ENCODE measurements at regions not wholly inside any gene's neighbourhood (a gene's known extent, or its start where the extent isn't known, plus 50 kb on each side); places are given as distances from the start of the nearest gene placed in this dataset.

DNA sequence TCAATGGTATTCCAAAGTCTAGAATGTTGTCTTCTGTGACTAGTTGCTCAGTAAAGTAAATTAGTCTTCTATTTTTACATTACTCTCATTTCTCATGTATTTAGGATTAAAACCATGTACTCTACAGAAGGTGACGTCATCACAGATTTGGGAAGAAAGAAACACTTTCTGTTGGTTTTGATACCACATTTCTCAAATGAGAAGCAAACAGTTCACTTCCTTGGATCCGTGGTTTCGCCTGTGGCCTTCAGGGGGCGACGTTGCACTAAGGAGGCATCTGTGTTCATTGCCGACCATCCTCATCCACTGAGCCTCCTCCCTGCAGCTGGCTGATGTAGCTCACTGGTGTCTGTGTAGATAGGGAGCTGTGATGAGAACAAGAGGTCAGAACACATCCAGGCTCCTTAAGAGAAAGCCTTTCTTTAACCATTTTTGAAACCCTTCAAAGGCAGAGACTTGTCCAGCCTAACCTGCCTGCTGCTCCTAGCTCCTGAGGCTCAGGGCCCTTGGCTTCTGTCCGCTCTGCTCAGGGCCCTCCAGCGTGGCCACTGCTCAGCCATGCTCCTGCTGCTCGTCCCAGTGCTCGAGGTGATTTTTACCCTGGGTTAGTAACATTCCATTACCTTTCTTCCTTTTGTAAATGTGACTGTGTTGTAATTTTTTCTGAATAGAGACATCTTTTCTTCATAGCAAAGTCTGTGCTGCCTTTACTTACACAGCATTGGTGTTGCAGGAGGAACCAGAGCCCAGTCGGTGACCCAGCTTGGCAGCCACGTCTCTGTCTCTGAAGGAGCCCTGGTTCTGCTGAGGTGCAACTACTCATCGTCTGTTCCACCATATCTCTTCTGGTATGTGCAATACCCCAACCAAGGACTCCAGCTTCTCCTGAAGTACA lies 220.6 kb upstream of the OR4E1 start:
- H2AFZ ChIP-seq = no peak overlapping the region
- H3K36me3 ChIP-seq (ENCODE audit: low read depth) = no peaks in the 10 kb centered on the region
- no peaks in the 10 kb centered on the region for H3K9me3 ChIP-seq (ENCODE audit: low read depth)
- no peak overlapping the region for H3K9ac ChIP-seq
- DNase-seq = no peak
- no peaks in the 10 kb centered on the region for H3K79me2 ChIP-seq (ENCODE audit: insufficient read depth)
- no peaks in the 10 kb centered on the region for H3F3A ChIP-seq (ENCODE audit: insufficient read depth)
- 11 to 12% methylated on average over 13 of the region's 13 CpGs for WGBS, 2 experiments (ENCODE audit: low coverage in 1 of 2, low lambda C conversion rate in 2 of 2, missing lambda C conversion rate in 2 of 2)
- no peak overlapping the region for H3K4me3 ChIP-seq
- H3K4me2 ChIP-seq (ENCODE audit: unreplicated experiment) = no peak overlapping the region
- no peaks in the 10 kb centered on the region for H3K4me1 ChIP-seq (ENCODE audit: insufficient read depth)
- H3K27me3 ChIP-seq (replicated peaks; ENCODE audit: insufficient read depth) = no peaks in the 10 kb centered on the region
- in situ Hi-C loops (cut with MboI) = no loop called here
- H4K20me1 ChIP-seq (ENCODE audit: insufficient read depth) = no peaks in the 10 kb centered on the region
- no peaks in the 10 kb centered on the region for H3K9me2 ChIP-seq (ENCODE audit: insufficient read depth)
- TF ChIP-seq EZH2 (IDR thresholded peaks at IDR 0.05; ENCODE audit: insufficient read depth, poor library complexity, severe bottlenecking) (no peak), EZH2phosphoT487 (IDR thresholded peaks at IDR 0.05; ENCODE audit: insufficient read depth, low read depth) (no peak)
- H3K27ac ChIP-seq = no peak overlapping the region

DNA sequence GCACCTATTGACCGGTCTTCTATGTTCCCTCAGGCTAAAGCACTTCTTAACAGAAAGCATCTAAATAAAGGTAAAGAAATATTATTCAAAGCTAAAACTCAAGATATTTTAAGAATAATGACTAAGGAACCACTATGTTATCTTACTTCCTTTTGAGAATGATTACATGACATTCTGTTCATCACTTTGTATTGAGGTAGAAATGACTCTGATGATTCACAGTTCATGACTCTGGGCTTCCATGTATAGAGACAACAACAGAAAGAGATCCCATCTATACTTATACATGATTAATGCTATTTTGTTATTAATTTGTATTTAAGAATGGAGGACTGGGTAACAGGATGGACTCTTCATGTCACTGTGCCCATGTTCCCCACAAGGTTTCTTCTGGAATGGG lies 218.3 kb upstream of the OR4E1 start:
- no peak overlapping the region for H3K9ac ChIP-seq
- 59 to 76% methylated on average over 1 of the region's 1 CpG for WGBS, 2 experiments (ENCODE audit: low coverage in 1 of 2, low lambda C conversion rate in 2 of 2, missing lambda C conversion rate in 2 of 2)
- H4K20me1 ChIP-seq (ENCODE audit: insufficient read depth) = no peaks in the 10 kb centered on the region
- H3K4me3 ChIP-seq = no peak overlapping the region
- no peaks in the 10 kb centered on the region for H3K79me2 ChIP-seq (ENCODE audit: insufficient read depth)
- H3K36me3 ChIP-seq (ENCODE audit: low read depth) = no peaks in the 10 kb centered on the region
- H3K9me2 ChIP-seq (ENCODE audit: insufficient read depth) = no peaks in the 10 kb centered on the region
- no peaks in the 10 kb centered on the region for H3F3A ChIP-seq (ENCODE audit: insufficient read depth)
- in situ Hi-C loops (cut with MboI) = no loop called here
- no peak overlapping the region for H2AFZ ChIP-seq
- DNase-seq = no peak
- H3K4me2 ChIP-seq (ENCODE audit: unreplicated experiment) = no peak overlapping the region
- TF ChIP-seq EZH2phosphoT487 (IDR thresholded peaks at IDR 0.05; ENCODE audit: insufficient read depth, low read depth) = no peak
- TF ChIP-seq EZH2 (IDR thresholded peaks at IDR 0.05; ENCODE audit: insufficient read depth, poor library complexity, severe bottlenecking) = no peak
- H3K9me3 ChIP-seq (ENCODE audit: low read depth) = no peaks in the 10 kb centered on the region
- no peaks in the 10 kb centered on the region for H3K4me1 ChIP-seq (ENCODE audit: insufficient read depth)
- no peaks in the 10 kb centered on the region for H3K27me3 ChIP-seq (replicated peaks; ENCODE audit: insufficient read depth)
- no peak overlapping the region for H3K27ac ChIP-seq

DNA sequence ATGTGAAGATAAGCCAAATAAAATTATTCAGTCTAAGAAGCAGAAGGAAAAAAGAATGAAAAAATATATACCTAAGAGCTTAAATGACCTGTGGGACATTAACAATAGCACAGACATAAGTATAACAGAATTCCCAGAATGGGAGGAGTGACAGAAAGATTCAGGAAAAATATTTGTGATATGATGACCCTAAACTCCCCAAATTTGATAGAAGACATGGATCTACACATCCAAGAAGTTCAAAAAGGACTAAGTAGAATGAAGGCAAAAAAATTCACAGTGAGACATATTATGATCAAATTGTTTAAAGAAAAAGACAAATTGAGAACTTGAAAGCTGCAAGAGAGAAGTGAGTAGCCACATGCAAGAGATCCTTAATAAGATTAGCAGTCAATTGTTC lies 211.4 kb upstream of the OR4E1 start:
- DNase-seq = no peak

DNA sequence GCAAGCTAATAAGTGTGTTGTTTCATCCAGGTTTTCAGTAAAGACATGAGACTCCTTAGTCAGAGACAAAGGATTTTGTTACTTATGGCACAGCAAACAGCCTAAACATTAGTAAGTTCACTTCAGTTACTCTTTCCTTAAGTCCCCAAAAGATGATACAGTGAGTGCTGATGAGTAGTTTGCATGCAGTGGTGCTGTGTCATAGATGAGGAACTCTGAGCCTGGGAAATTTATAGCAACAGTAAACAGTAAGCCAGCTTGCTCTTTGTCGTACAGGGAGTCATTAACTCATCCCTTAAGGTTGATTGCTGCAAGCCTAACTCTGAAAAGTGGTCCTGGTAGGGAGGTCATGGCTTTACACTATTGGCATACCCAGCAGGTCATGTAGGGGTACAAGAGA lies 208.6 kb upstream of the OR4E1 start:
- no peaks in the 10 kb centered on the region for H3K9me3 ChIP-seq (ENCODE audit: low read depth)
- H2AFZ ChIP-seq = no peak overlapping the region
- H3K9me2 ChIP-seq (ENCODE audit: insufficient read depth) = no peaks in the 10 kb centered on the region
- H4K20me1 ChIP-seq (ENCODE audit: insufficient read depth) = no peaks in the 10 kb centered on the region
- no peaks in the 10 kb centered on the region for H3K36me3 ChIP-seq (ENCODE audit: low read depth)
- no peak overlapping the region for H3K4me2 ChIP-seq (ENCODE audit: unreplicated experiment)
- in situ Hi-C loops (cut with MboI) = no loop called here
- DNase-seq = no peak
- H3K9ac ChIP-seq = no peak overlapping the region
- no peaks in the 10 kb centered on the region for H3K79me2 ChIP-seq (ENCODE audit: insufficient read depth)
- TF ChIP-seq EZH2 (IDR thresholded peaks at IDR 0.05; ENCODE audit: insufficient read depth, poor library complexity, severe bottlenecking) (no peak), EZH2phosphoT487 (IDR thresholded peaks at IDR 0.05; ENCODE audit: insufficient read depth, low read depth) (no peak)
- no peaks in the 10 kb centered on the region for H3F3A ChIP-seq (ENCODE audit: insufficient read depth)
- H3K4me3 ChIP-seq = no peak overlapping the region
- H3K27me3 ChIP-seq (replicated peaks; ENCODE audit: insufficient read depth) = no peaks in the 10 kb centered on the region
- WGBS, 2 experiments (ENCODE audit: low coverage in 1 of 2, low lambda C conversion rate in 2 of 2, missing lambda C conversion rate in 2 of 2) = 0 to 5% methylated on average over 1 of the region's 1 CpG
- H3K4me1 ChIP-seq (ENCODE audit: insufficient read depth) = no peaks in the 10 kb centered on the region
- H3K27ac ChIP-seq = no peak overlapping the region

More for the DNA sequence above, 211.4 kb upstream of the OR4E1 start:
- Histone ChIP-seq H3K9ac (no peak overlapping the region), H3K9me3 (ENCODE audit: low read depth) (no peaks in the 10 kb centered on the region), H3K27ac (no peak overlapping the region), H3K79me2 (ENCODE audit: insufficient read depth) (no peaks in the 10 kb centered on the region), H2AFZ (no peak overlapping the region), H3F3A (ENCODE audit: insufficient read depth) (no peaks in the 10 kb centered on the region), H3K4me3 (no peak overlapping the region), H3K36me3 (ENCODE audit: low read depth) (no peaks in the 10 kb centered on the region), H3K9me2 (ENCODE audit: insufficient read depth) (no peaks in the 10 kb centered on the region), H4K20me1 (ENCODE audit: insufficient read depth) (no peaks in the 10 kb centered on the region), H3K4me1 (ENCODE audit: insufficient read depth) (no peaks in the 10 kb centered on the region), H3K4me2 (ENCODE audit: unreplicated experiment) (no peak overlapping the region), H3K27me3 (replicated peaks; ENCODE audit: insufficient read depth) (no peaks in the 10 kb centered on the region)
- in situ Hi-C loops (cut with MboI) = no loop called here
- TF ChIP-seq EZH2phosphoT487 (IDR thresholded peaks at IDR 0.05; ENCODE audit: insufficient read depth, low read depth) (no peak), EZH2 (IDR thresholded peaks at IDR 0.05; ENCODE audit: insufficient read depth, poor library complexity, severe bottlenecking) (no peak)

Data from GM23248 (cell line).